A673 (cell line): ENCODE measurements at regions not wholly inside any gene's neighbourhood (a gene's known extent, or its start where the extent isn't known, plus 50 kb on each side); places are given as distances from the start of the nearest gene placed in this dataset.

Experiments used
- BruUV-seq: library from RNA; stranded (reverse); fragments of 400-500 nt; replicated peaks from 2 replicates; lab custom pipeline; 2021; lab: Mats Ljungman, UMichigan
- CTCF ChIA-PET: fragments of 300-600 bp; sonication (Branson Sonifier 250); formaldehyde crosslinking; loops from one replicate; lab custom pipeline; 2022; ENCODE audit warnings: antibody characterized with exemption; lab: Charles Lee
- POLR2A ChIA-PET: fragments of 300-600 bp; sonication (Branson Sonifier 250); formaldehyde crosslinking; loops from one replicate; lab custom pipeline; 2022; ENCODE audit warnings: antibody characterized with exemption; ENCODE audit not compliant: low non-redundant PET; lab: Charles Lee
- DNase-seq: peaks from one replicate; pipeline ENCODE4 v3.0.0-alpha.2; 2015; ENCODE audit warnings: low spot score
- H3K27ac ChIP-seq: fragments of 200-600 bp; sonication (generic); 2 replicates; pipeline ENCODE4 v1.5.1; 2016; ENCODE audit warnings: mixed run types, low read depth, mild to moderate bottlenecking, mixed read lengths, antibody characterized with exemption, low read length; ENCODE audit not compliant: poor library complexity, severe bottlenecking
- H3K27me3 ChIP-seq: fragments of 200-600 bp; sonication (generic); replicated peaks from 2 replicates; pipeline ENCODE4 v1.6.1; 2017; ENCODE audit warnings: mixed run types, low read depth, mild to moderate bottlenecking, mixed read lengths, antibody characterized with exemption, low read length; ENCODE audit not compliant: insufficient read depth, poor library complexity
- H3K36me3 ChIP-seq: fragments of 200-600 bp; sonication (generic); 2 replicates; pipeline ENCODE4 v1.6.1; 2016; ENCODE audit warnings: mixed run types, mild to moderate bottlenecking, mixed read lengths, antibody characterized with exemption, low read length; ENCODE audit not compliant: insufficient read depth, poor library complexity, severe bottlenecking
- H3K4me1 ChIP-seq: fragments of 200-600 bp; sonication (generic); 2 replicates; pipeline ENCODE4 v1.6.1; 2017; ENCODE audit warnings: mixed run types, mild to moderate bottlenecking, mixed read lengths, antibody characterized with exemption, low read length; ENCODE audit not compliant: insufficient read depth, poor library complexity, severe bottlenecking
- H3K4me3 ChIP-seq: fragments of 200-600 bp; sonication (generic); 2 replicates; pipeline ENCODE4 v1.5.1; 2016; ENCODE audit warnings: low read depth, mixed run types, mild to moderate bottlenecking, mixed read lengths, low read length; ENCODE audit not compliant: poor library complexity, severe bottlenecking
- H3K9me3 ChIP-seq: fragments of 200-600 bp; sonication (generic); 2 replicates; pipeline ENCODE4 v1.6.1; 2016; ENCODE audit warnings: mixed run types, low read depth, mild to moderate bottlenecking, mixed read lengths, antibody characterized with exemption, low read length; ENCODE audit not compliant: poor library complexity, severe bottlenecking
- CTCF ChIP-seq: fragments of 300-800, 200-600 bp; sonication (generic); conservative IDR thresholded peaks from 2 replicates; pipeline ENCODE4 v1.5.1; 2017; ENCODE audit warnings: low read depth, mild to moderate bottlenecking, antibody characterized with exemption, low read length, moderate library complexity, mixed read lengths
- EZH2 ChIP-seq: fragments of 200-600 bp; sonication (generic); IDR thresholded peaks from 2 replicates; pipeline ENCODE4 v1.6.1; 2017; ENCODE audit warnings: borderline replicate concordance, low read depth, mild to moderate bottlenecking, mixed read lengths, antibody characterized with exemption, low read length; ENCODE audit not compliant: poor library complexity, severe bottlenecking
- intact Hi-C: fragments of 100-400 bp; cut with micrococcal nuclease; formaldehyde crosslinking; loops from one replicate; pipeline ENCODE4 v1.10.0; 2022; ENCODE audit not compliant: unreplicated experiment

GRCh38 chr5:110116539-110116938 lies 426.8 kb downstream of the MAN2A1 start:
- TF ChIP-seq CTCF (no peak), EZH2 (no peak)
- Histone ChIP-seq H3K27ac (no peak overlapping the region), H3K4me3 (no peak overlapping the region), H3K27me3 (no peaks in the 10 kb centered on the region), H3K36me3 (no peaks in the 10 kb centered on the region), H3K4me1 (no peaks in the 10 kb centered on the region), H3K9me3 (peaks cover 12% of the 10 kb centered on the region)
- ChIA-PET POLR2A (no interaction called here), CTCF (no interaction called here)
- no peak for DNase-seq
- no TSS peak for BruUV-seq
- intact Hi-C loops: no loop called here

DNA sequence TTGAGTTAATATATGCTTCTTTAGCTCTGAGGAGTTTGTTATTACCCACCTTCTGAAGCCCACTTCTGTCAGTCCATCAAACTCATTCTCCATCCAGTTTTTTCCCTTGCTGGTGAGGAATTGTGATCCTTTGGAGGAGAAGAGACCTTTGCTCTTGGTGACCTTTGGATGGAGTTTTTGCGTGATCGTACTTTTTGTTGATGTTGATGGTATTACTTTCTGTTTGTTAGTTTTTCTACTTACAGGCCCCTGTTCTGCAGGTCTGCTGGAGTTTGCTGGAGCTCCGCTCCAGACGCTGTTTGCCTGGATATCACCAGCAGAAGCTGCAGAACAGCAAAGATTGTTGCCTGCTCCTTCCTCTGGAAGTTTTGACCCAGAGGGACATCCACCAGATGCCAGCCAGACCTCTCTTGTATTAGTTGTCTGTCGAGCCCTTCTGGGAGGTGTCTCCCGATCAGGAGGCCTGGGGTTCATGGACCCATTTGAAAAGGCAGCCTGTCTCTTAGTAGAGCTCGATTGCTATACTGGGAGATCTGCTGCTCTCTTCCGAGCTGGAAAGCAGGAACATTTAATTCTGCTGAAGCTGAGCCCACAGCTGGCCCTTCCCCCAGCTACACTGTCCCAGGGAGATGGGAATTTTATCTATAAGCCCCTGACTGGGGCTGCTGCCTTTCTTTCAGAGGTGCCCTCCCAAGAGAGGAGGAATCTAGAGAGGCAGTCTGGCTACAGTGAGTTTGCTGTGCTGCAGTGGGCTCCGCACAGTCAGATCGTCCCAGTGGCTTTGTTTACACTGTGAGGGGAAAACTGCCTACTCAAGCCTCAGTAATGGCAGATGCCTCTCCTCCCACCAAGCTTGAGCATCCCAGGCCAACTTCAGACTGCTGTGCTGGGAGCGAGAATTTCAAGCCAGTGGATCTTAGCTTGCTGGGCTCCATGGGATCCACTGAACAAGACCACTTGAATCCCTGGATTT lies 445.5 kb downstream of the MAN2A1 start:
- intact Hi-C loops: no loop called here

DNA sequence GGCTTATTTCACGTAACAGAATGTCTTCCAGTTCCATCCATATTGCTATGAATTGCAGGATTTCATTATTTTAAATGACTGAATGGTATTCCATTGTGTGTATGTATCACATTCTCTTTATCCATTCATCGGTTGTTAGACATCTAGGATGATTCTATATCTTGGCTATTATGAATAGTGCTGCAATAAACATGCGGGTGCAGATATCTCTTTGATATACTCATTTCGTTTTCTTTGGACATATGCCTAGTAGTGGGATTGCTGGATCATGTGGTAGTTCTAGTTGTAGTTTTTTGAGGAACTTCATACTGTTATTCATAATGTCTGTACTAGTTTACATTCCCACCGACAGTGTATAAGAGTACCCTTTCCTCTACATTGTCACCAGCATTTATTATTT lies 460.5 kb downstream of the MAN2A1 start:
- BruUV-seq: no TSS peak
- POLR2A ChIA-PET: no interaction called here
- no peaks in the 10 kb centered on the region for H3K27me3 ChIP-seq
- intact Hi-C loops: no loop called here
- no peak overlapping the region for H3K4me3 ChIP-seq
- H3K36me3 ChIP-seq: no peaks in the 10 kb centered on the region
- no peak overlapping the region for H3K27ac ChIP-seq
- CTCF ChIA-PET: no interaction called here
- H3K9me3 ChIP-seq: no peaks in the 10 kb centered on the region
- no peaks in the 10 kb centered on the region for H3K4me1 ChIP-seq
- DNase-seq: no peak
- TF ChIP-seq EZH2: no peak
- TF ChIP-seq CTCF: no peak

More for the DNA sequence above, 445.5 kb downstream of the MAN2A1 start:
- Histone ChIP-seq H3K36me3 (no peaks in the 10 kb centered on the region), H3K4me1 (no peaks in the 10 kb centered on the region), H3K27me3 (no peaks in the 10 kb centered on the region), H3K27ac (no peak overlapping the region), H3K4me3 (no peak overlapping the region), H3K9me3 (no peaks in the 10 kb centered on the region)
- ChIA-PET POLR2A (no interaction called here), CTCF (no interaction called here)
- no TSS peak for BruUV-seq
- TF ChIP-seq CTCF: no peak
- TF ChIP-seq EZH2: no peak
- DNase-seq: no peak
